K562 (cell line): ENCODE measurements at regions not wholly inside any gene's neighbourhood (a gene's known extent, or its start where the extent isn't known, plus 50 kb on each side); places are given as distances from the start of the nearest gene placed in this dataset.

ENCODE experiments used
- ATAC-seq: fragments of 200-7000 bp; cut with Tn5 transposase; 3 replicates; pipeline ENCODE4 v1.9.1; 2020; ENCODE audit warnings: moderate library complexity
- BruUV-seq: library from RNA; stranded (reverse); fragments of 400-500 nt; replicated peaks from 2 replicates; lab custom pipeline; 2021; lab: Mats Ljungman, UMichigan
- CTCF ChIA-PET: fragments of 300-600 bp; formaldehyde crosslinking; extraction: SDS; loops from one replicate; lab custom pipeline; 2021; ENCODE audit warnings: low intra/inter-chr PET ratio; lab: Yijun Ruan, JAX
- POLR2A ChIA-PET: fragments of 300-600, 350-650 bp; sonication (Branson Sonifier 250); formaldehyde crosslinking; extraction: SDS; loops from one replicate; lab custom pipeline; 2021; ENCODE audit warnings: antibody characterized with exemption, inconsistent platforms; lab: Yijun Ruan, JAX
- DNase-seq, 4 experiments: peaks; one replicate each; pipeline versions ENCODE4 v3.0.0 to v3.0.0-alpha.2; 2011 to 2018; ENCODE audit warnings: low spot score in 3 of 4, mixed read lengths in 3 of 4; ENCODE audit errors: extremely low read depth in 1 of 4
- FAIRE-seq: peaks from 2 replicates; lab custom pipeline; 2011; peaks lifted over from hg19 to GRCh38; lab: Jason Lieb, UNC
- H2AFZ ChIP-seq: 2 replicates; pipeline ENCODE4 v1.6.0; 2011; ENCODE audit warnings: low read depth, low read length, control low read depth, inconsistent platforms
- H3K27ac ChIP-seq: fragments of 200-600 bp; 3 replicates; pipeline ENCODE4 v1.8.0; 2011; ENCODE audit warnings: low read depth, mild to moderate bottlenecking, control low read depth, inconsistent platforms, low read length, moderate library complexity, mixed read lengths; ENCODE audit errors: extremely low read depth
- H3K27me3 ChIP-seq, 2 experiments: fragments of 300-600 bp in 1 of 2; 2 replicates in 1 of 2; 3 replicates in 1 of 2; pipeline versions ENCODE4 v1.6.0 to v1.8.0; 2011; ENCODE audit warnings: inconsistent platforms in 2 of 2, low read length in 2 of 2, mild to moderate bottlenecking in 1 of 2, mixed read lengths in 1 of 2, moderate library complexity in 1 of 2; ENCODE audit not compliant: control insufficient read depth in 2 of 2, insufficient read depth in 2 of 2
- H3K36me3 ChIP-seq: fragments of 300-600 bp; 3 replicates; pipeline ENCODE4 v1.8.0; 2011; ENCODE audit warnings: mild to moderate bottlenecking, low read length, inconsistent platforms; ENCODE audit not compliant: control insufficient read depth, insufficient read depth
- H3K4me1 ChIP-seq, 2 experiments: fragments of 200-600 bp in 1 of 2; replicated peaks in 1 of 2; 2 replicates in 1 of 2; 3 replicates in 1 of 2; pipeline versions ENCODE4 v1.5.1 to v1.8.0; 2011; ENCODE audit warnings: inconsistent platforms in 2 of 2, low read length in 2 of 2, mild to moderate bottlenecking in 1 of 2, mixed read lengths in 1 of 2, moderate library complexity in 1 of 2; ENCODE audit not compliant: control insufficient read depth in 2 of 2, insufficient read depth in 2 of 2
- H3K4me2 ChIP-seq: 2 replicates; pipeline ENCODE4 v1.6.1; 2011; ENCODE audit warnings: low read length, control low read depth, inconsistent platforms, mixed read lengths; ENCODE audit not compliant: insufficient read depth
- H3K4me3 ChIP-seq: fragments of 200-600 bp; sonication (generic), shearing (Covaris generic); 2 replicates; pipeline ENCODE4 v1.5.1; 2016; ENCODE audit warnings: control low read depth, inconsistent platforms
- H3K79me2 ChIP-seq: fragments of 200-600 bp; 3 replicates; pipeline ENCODE4 v1.8.0; 2011; ENCODE audit warnings: low read length, inconsistent platforms; ENCODE audit not compliant: control insufficient read depth, insufficient read depth
- H3K9ac ChIP-seq, 2 experiments: 2 replicates each; pipeline versions ENCODE4 v1.6.0 to v1.6.1; 2011; ENCODE audit warnings: low read depth in 2 of 2, low read length in 2 of 2, control low read depth in 1 of 2, inconsistent platforms in 1 of 2, mild to moderate bottlenecking in 1 of 2, mixed read lengths in 1 of 2; ENCODE audit not compliant: insufficient read depth in 1 of 2
- H3K9me1 ChIP-seq: one replicate; pipeline ENCODE4 v1.6.0; 2011; ENCODE audit warnings: inconsistent platforms, mild to moderate bottlenecking, low read length, moderate library complexity; ENCODE audit not compliant: control insufficient read depth, insufficient read depth
- H3K9me3 ChIP-seq: replicated peaks from 2 replicates; pipeline ENCODE4 v1.5.1; 2011; ENCODE audit warnings: low read depth, low read length, inconsistent platforms; ENCODE audit not compliant: control insufficient read depth, insufficient read depth
- H4K20me1 ChIP-seq: replicated peaks from 2 replicates; pipeline ENCODE4 v1.6.1; 2011; ENCODE audit warnings: low read length, inconsistent platforms, mixed read lengths; ENCODE audit not compliant: control insufficient read depth, insufficient read depth
- CCNT2 ChIP-seq: IDR thresholded peaks from 2 replicates; pipeline ENCODE4 v1.6.1; 2011; ENCODE audit warnings: borderline replicate concordance, low read depth, mild to moderate bottlenecking, moderate library complexity, mixed read lengths, low read length; ENCODE audit not compliant: insufficient read length; ENCODE audit errors: extremely low read depth
- CXXC5 ChIP-seq: fragments of 250-450 bp; sonication (Bioruptor Pico); IDR thresholded peaks from 2 replicates; pipeline ENCODE4 v1.8.0; 2022; ENCODE audit warnings: inconsistent platforms, mild to moderate bottlenecking, moderate library complexity
- ESRRA ChIP-seq: fragments of 450-650 bp; IDR thresholded peaks from 2 replicates; pipeline ENCODE4 v1.6.1; 2014; ENCODE audit warnings: low read depth, mild to moderate bottlenecking, moderate library complexity, borderline replicate concordance
- FOXK2 ChIP-seq, 2 experiments: fragments of 450-650 bp; IDR thresholded peaks in 1 of 2; conservative IDR thresholded peaks in 1 of 2; 2 replicates each; pipeline ENCODE4 v1.6.1; 2016; ENCODE audit warnings: low read depth in 2 of 2, mild to moderate bottlenecking in 1 of 2
- HIVEP1 ChIP-seq: fragments of 250-450 bp; sonication (Bioruptor Pico); IDR thresholded peaks from 2 replicates; pipeline ENCODE4 v1.4.0; 2020; ENCODE audit warnings: mild to moderate bottlenecking
- NR2C2 ChIP-seq, 2 experiments: fragments of 200-800 bp in 1 of 2; sonication (Bioruptor generic) in 1 of 2; sonication (generic) in 1 of 2; formaldehyde crosslinking in 1 of 2; IDR thresholded peaks; 2 replicates each; pipeline versions ENCODE4 v1.6.1 to v1.8.0; 2016 to 2022; ENCODE audit warnings: mild to moderate bottlenecking in 1 of 2, missing compliant biosample characterization in 1 of 2, missing genetic modification characterization in 1 of 2, missing genetic modification reagents in 1 of 2
- SP1 ChIP-seq: sonication (generic); formaldehyde crosslinking; IDR thresholded peaks from 2 replicates; pipeline ENCODE4 v1.8.1; 2022; ENCODE audit warnings: mild to moderate bottlenecking, missing genetic modification reagents
- U2AF2 ChIP-seq: fragments of 200-400 bp; formaldehyde crosslinking; optimal IDR thresholded peaks from 2 replicates; pipeline ENCODE3; 2017; ENCODE audit warnings: low read depth, mild to moderate bottlenecking, low read length
- ZKSCAN3 ChIP-seq: fragments of 250-450 bp; sonication (Bioruptor Pico); IDR thresholded peaks from 2 replicates; pipeline ENCODE4 v1.4.0; 2020
- ZNF239 ChIP-seq: fragments of 250-450 bp; sonication (Bioruptor Pico); IDR thresholded peaks from 2 replicates; pipeline ENCODE4 v1.4.0; 2020; ENCODE audit warnings: mild to moderate bottlenecking
- WGBS: fragments of 100-300 bp; shearing (Covaris generic); methylation state at CpG from one replicate; pipeline ENCODE4 v1.1.6; 2016; ENCODE audit warnings: low coverage, mixed read lengths; ENCODE audit not compliant: insufficient coverage; ENCODE audit errors: missing lambda C conversion rate; 5-methylcytosine and 5-hydroxymethylcytosine counted together
- in situ Hi-C: fragments of 300-500 bp; cut with MboI; formaldehyde crosslinking; loops from 4 replicates; pipeline ENCODE4 v1.15.0; 2018; ENCODE audit warnings: inconsistent platforms, mixed read lengths
- intact Hi-C: fragments of 100-400 bp; cut with micrococcal nuclease; formaldehyde crosslinking; loops from 2 replicates; pipeline ENCODE4 v1.14.2; 2022
- TF ChIP-seq, protein P1 (sequence below): fragments of 200-800 bp; sonication (Bioruptor generic); IDR thresholded peaks from 2 replicates; pipeline ENCODE4 v1.6.1; 2017; ENCODE audit warnings: missing genetic modification characterization, missing compliant biosample characterization
- TF ChIP-seq, protein P2 (sequence below): fragments of 450-650 bp; conservative IDR thresholded peaks from 2 replicates; pipeline ENCODE4 v1.6.1; 2016; ENCODE audit warnings: missing genetic modification characterization, low read depth, mild to moderate bottlenecking, missing compliant biosample characterization, moderate library complexity
- TF ChIP-seq, protein P3 (sequence below): sonication (generic); formaldehyde crosslinking; IDR thresholded peaks from 2 replicates; pipeline ENCODE4 v1.8.0; 2023; ENCODE audit warnings: missing genetic modification reagents, mild to moderate bottlenecking, borderline replicate concordance

DNA sequence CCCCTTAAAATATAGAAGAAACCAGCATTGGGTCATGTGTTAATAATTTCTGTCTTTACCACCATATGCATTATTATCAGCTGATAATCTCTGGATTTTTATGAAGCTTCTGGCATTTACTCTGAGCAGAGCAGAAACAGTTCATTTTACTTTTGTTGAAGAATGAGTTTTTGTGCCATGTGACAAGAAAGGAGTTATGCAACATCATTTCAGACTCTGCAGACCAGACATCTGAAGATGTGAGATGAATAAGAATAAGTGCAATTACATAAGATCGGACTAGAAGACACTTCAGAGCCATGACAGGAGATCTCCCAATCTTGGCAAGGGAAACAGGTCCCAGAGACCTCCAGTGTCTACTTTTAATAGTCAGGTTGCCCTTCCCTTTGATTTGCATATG lies 869.4 kb upstream of the VRK2 start:
- CTCF ChIA-PET: no interaction called here
- no peak overlapping the region for H3K4me3 ChIP-seq
- TF ChIP-seq HIVEP1 (no peak), ZNF239 (CRISPR knock-in tag) (no peak), ZKSCAN3 (no peak), CXXC5 (CRISPR knock-in tag) (no peak), FOXK2 (conservative IDR thresholded peaks at IDR 0.05 in 1 of 2, IDR thresholded peaks at IDR 0.05 in 1 of 2; ENCODE audit: low read depth in 2 of 2) (no peak), CCNT2 (no peak), SP1 (CRISPR knock-in tag) (no peak), U2AF2 (no peak), NR2C2 (CRISPR knock-in tag; IDR thresholded peaks at IDR 0.05) (no peak), NR2C2 (tag; IDR thresholded peaks at IDR 0.05) (no peak), ESRRA (no peak)
- TF ChIP-seq, protein P1, sequence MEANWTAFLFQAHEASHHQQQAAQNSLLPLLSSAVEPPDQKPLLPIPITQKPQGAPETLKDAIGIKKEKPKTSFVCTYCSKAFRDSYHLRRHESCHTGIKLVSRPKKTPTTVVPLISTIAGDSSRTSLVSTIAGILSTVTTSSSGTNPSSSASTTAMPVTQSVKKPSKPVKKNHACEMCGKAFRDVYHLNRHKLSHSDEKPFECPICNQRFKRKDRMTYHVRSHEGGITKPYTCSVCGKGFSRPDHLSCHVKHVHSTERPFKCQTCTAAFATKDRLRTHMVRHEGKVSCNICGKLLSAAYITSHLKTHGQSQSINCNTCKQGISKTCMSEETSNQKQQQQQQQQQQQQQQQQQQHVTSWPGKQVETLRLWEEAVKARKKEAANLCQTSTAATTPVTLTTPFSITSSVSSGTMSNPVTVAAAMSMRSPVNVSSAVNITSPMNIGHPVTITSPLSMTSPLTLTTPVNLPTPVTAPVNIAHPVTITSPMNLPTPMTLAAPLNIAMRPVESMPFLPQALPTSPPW (CRISPR knock-in tag): no peak
- TF ChIP-seq, protein P2, sequence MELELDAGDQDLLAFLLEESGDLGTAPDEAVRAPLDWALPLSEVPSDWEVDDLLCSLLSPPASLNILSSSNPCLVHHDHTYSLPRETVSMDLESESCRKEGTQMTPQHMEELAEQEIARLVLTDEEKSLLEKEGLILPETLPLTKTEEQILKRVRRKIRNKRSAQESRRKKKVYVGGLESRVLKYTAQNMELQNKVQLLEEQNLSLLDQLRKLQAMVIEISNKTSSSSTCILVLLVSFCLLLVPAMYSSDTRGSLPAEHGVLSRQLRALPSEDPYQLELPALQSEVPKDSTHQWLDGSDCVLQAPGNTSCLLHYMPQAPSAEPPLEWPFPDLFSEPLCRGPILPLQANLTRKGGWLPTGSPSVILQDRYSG (tag): no peak
- TF ChIP-seq, protein P3, sequence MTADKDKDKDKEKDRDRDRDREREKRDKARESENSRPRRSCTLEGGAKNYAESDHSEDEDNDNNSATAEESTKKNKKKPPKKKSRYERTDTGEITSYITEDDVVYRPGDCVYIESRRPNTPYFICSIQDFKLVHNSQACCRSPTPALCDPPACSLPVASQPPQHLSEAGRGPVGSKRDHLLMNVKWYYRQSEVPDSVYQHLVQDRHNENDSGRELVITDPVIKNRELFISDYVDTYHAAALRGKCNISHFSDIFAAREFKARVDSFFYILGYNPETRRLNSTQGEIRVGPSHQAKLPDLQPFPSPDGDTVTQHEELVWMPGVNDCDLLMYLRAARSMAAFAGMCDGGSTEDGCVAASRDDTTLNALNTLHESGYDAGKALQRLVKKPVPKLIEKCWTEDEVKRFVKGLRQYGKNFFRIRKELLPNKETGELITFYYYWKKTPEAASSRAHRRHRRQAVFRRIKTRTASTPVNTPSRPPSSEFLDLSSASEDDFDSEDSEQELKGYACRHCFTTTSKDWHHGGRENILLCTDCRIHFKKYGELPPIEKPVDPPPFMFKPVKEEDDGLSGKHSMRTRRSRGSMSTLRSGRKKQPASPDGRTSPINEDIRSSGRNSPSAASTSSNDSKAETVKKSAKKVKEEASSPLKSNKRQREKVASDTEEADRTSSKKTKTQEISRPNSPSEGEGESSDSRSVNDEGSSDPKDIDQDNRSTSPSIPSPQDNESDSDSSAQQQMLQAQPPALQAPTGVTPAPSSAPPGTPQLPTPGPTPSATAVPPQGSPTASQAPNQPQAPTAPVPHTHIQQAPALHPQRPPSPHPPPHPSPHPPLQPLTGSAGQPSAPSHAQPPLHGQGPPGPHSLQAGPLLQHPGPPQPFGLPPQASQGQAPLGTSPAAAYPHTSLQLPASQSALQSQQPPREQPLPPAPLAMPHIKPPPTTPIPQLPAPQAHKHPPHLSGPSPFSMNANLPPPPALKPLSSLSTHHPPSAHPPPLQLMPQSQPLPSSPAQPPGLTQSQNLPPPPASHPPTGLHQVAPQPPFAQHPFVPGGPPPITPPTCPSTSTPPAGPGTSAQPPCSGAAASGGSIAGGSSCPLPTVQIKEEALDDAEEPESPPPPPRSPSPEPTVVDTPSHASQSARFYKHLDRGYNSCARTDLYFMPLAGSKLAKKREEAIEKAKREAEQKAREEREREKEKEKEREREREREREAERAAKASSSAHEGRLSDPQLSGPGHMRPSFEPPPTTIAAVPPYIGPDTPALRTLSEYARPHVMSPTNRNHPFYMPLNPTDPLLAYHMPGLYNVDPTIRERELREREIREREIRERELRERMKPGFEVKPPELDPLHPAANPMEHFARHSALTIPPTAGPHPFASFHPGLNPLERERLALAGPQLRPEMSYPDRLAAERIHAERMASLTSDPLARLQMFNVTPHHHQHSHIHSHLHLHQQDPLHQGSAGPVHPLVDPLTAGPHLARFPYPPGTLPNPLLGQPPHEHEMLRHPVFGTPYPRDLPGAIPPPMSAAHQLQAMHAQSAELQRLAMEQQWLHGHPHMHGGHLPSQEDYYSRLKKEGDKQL: no peak
- TF ChIP-seq, all 486 proteins: peak for 0
- POLR2A ChIA-PET: no interaction called here
- Histone ChIP-seq H3K36me3 (no peaks in the 10 kb centered on the region), H3K9me3 (no peaks in the 10 kb centered on the region), H3K9ac (no peak overlapping the region), H4K20me1 (no peaks in the 10 kb centered on the region), H3K27ac (no peak overlapping the region), H3K27me3 (no peaks in the 10 kb centered on the region), H2AFZ (no peak overlapping the region), H3K4me2 (no peak overlapping the region), H3K4me1 (no peaks in the 10 kb centered on the region), H3K79me2 (no peaks in the 10 kb centered on the region), H3K9me1 (no peaks in the 10 kb centered on the region)
- BruUV-seq: no TSS peak
- DNase-seq (no peak), FAIRE-seq (no peak), ATAC-seq (no peak)
- WGBS: 11% methylated on average over 1 of the region's 1 CpG
- intact Hi-C loops (no loop called here), in situ Hi-C loops (no loop called here)
